Upper lobe of left lung (tissue), 4 donors: ENCODE measurements at regions not wholly inside any gene's neighbourhood (a gene's known extent, or its start where the extent isn't known, plus 50 kb on each side); places are given as distances from the start of the nearest gene placed in this dataset.

ENCODE experiments used
- CTCF ChIP-seq, 6 experiments: fragments of 450-650 bp in 4 of 6; fragments of 200-600 bp in 2 of 6; sonication (generic) in 2 of 6; IDR thresholded peaks; one replicate each; pipeline ENCODE4 v1.5.1; 2016 to 2019; ENCODE audit warnings: antibody characterized with exemption in 6 of 6
- POLR2A ChIP-seq, 4 donors: fragments of 450-650 bp; IDR thresholded peaks; one replicate each; pipeline ENCODE4 v1.5.1; 2016 to 2017; ENCODE audit warnings: antibody characterized with exemption in 4 of 4, mild to moderate bottlenecking in 2 of 4

- TF ChIP-seq CTCF (IDR thresholded peaks at IDR 0.05) (no peak), POLR2A (IDR thresholded peaks at IDR 0.05) (no peak)
Observed at GRCh38 chr6:1002989-1003388, 308.9 kb upstream of the FOXQ1 start.
